Ovary (tissue), 3 donors: ENCODE measurements at regions not wholly inside any gene's neighbourhood (a gene's known extent, or its start where the extent isn't known, plus 50 kb on each side); places are given as distances from the start of the nearest gene placed in this dataset.

Experiments
- CTCF ChIP-seq, 3 donors: fragments of 450-650 bp in 2 of 3; fragments of 200-600 bp in 1 of 3; IDR thresholded peaks; one replicate each; pipeline versions ENCODE4 v1.5.1 to v1.8.0; 2016 to 2022; ENCODE audit warnings: antibody characterized with exemption in 3 of 3, mild to moderate bottlenecking in 1 of 3
- EP300 ChIP-seq: sonication (generic); formaldehyde crosslinking; IDR thresholded peaks from one replicate; pipeline ENCODE4 v1.6.1; 2017; ENCODE audit warnings: antibody characterized with exemption
- POLR2A ChIP-seq: fragments of 450-650 bp; IDR thresholded peaks from one replicate; pipeline ENCODE4 v1.6.1; 2017; ENCODE audit warnings: antibody characterized with exemption, mild to moderate bottlenecking, moderate library complexity
- donor health status: DM: no; HTN: no; CAD: no.

DNA sequence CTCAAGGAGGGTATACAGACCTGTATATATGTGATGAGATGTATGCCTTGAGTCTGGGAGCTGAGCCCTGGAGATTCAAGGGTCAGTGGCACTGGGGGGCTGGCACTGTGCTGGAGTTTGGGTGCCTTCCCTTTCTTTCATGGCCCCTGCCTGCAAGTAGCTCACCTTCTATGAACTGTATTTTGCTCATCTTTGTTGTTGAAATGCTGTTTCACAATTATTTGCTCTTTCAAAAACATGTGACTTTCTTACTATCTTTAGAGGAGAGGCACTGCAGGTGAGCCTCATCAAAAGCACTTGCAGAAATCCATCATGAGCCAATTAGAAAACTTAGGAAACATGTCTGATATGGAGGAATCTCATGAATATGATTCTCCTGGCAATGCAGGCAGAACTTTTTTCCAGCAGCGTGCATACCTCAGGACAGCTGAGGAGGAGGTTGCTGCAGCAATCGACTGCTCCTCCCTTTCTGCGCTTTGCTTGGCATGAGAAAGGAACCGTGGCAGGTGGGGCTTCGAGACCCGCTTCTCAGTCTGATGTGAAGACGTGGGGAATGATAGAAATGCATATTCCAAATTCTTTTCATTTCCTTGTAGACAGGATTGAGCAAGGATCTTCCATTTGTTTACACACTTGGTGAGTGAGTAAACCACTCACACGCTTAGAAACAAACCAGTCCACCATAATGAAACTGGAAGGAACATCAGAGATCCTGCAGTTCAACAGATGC lies 178.4 kb upstream of the E2F8 start:
- TF ChIP-seq POLR2A (no peak), EP300 (no peak), CTCF (IDR thresholded peaks at IDR 0.05) (no peak)
